Lung (tissue), 11 donors: ENCODE measurements at regions not wholly inside any gene's neighbourhood (a gene's known extent, or its start where the extent isn't known, plus 50 kb on each side); places are given as distances from the start of the nearest gene placed in this dataset.

ENCODE experiments used
- ATAC-seq: fragments of 200-7000 bp; cut with Tn5 transposase; one replicate; pipeline ENCODE4 v1.9.1; 2020; ENCODE audit warnings: moderate number of reproducible peaks; ENCODE audit not compliant: insufficient read depth, low FRiP score
- DNase-seq, 3 donors: peaks; one replicate each; pipeline ENCODE4 v3.0.0-alpha.2; 2013 to 2017
- H3K27ac ChIP-seq, 2 donors: one replicate each; pipeline ENCODE4 v1.5.1; 2013; ENCODE audit warnings: mild to moderate bottlenecking in 2 of 2, moderate library complexity in 2 of 2, control low read depth in 1 of 2, inconsistent platforms in 1 of 2, low read depth in 1 of 2, low read length in 1 of 2
- H3K27me3 ChIP-seq, 3 donors: one replicate each; pipeline ENCODE4 v1.5.1; 2013; ENCODE audit warnings: low read length in 2 of 3; ENCODE audit not compliant: control insufficient read depth in 3 of 3, insufficient read depth in 3 of 3
- H3K36me3 ChIP-seq, 4 donors: one replicate each; pipeline ENCODE4 v1.5.1; 2013; ENCODE audit warnings: low read length in 4 of 4, mild to moderate bottlenecking in 1 of 4, moderate library complexity in 1 of 4; ENCODE audit not compliant: control insufficient read depth in 4 of 4, insufficient read depth in 4 of 4
- H3K4me1 ChIP-seq, 5 donors: one replicate each; pipeline ENCODE4 v1.5.1; 2013; ENCODE audit warnings: low read length in 5 of 5, mild to moderate bottlenecking in 2 of 5, moderate library complexity in 1 of 5; ENCODE audit not compliant: control insufficient read depth in 5 of 5, insufficient read depth in 5 of 5
- H3K4me3 ChIP-seq: one replicate; pipeline ENCODE4 v1.5.1; 2013; ENCODE audit warnings: mild to moderate bottlenecking, control low read depth, moderate library complexity
- H3K9ac ChIP-seq, 2 donors: one replicate each; pipeline ENCODE4 v1.5.1; 2013; ENCODE audit warnings: low read length in 2 of 2, control low read depth in 1 of 2; ENCODE audit not compliant: insufficient read depth in 1 of 2
- H3K9me3 ChIP-seq, 4 donors: one replicate each; pipeline ENCODE4 v1.5.1; 2013; ENCODE audit warnings: low read length in 3 of 4, mild to moderate bottlenecking in 1 of 4, moderate library complexity in 1 of 4; ENCODE audit not compliant: control insufficient read depth in 4 of 4, insufficient read depth in 3 of 4
- WGBS, 2 donors: extraction: QIAGEN DNeasy Blood & Tissue Kit; methylation state at CpG; one replicate each; pipeline ENCODE4 v1.1.7; 2013; 5-methylcytosine and 5-hydroxymethylcytosine counted together
- TF ChIP-seq, protein P1 (sequence below): IDR thresholded peaks from 2 replicates; pipeline ENCODE4 v1.5.1; 2012; ENCODE audit warnings: mild to moderate bottlenecking; ENCODE audit errors: control extremely low read depth, extremely low read depth
- donor health status: control.
- donor health status: control.
- donor health status: Bipolar disorder and iron deficiency.
- donor health status: healthy.
- donor health status: DM: yes; HTN: yes; CAD: no.

DNA sequence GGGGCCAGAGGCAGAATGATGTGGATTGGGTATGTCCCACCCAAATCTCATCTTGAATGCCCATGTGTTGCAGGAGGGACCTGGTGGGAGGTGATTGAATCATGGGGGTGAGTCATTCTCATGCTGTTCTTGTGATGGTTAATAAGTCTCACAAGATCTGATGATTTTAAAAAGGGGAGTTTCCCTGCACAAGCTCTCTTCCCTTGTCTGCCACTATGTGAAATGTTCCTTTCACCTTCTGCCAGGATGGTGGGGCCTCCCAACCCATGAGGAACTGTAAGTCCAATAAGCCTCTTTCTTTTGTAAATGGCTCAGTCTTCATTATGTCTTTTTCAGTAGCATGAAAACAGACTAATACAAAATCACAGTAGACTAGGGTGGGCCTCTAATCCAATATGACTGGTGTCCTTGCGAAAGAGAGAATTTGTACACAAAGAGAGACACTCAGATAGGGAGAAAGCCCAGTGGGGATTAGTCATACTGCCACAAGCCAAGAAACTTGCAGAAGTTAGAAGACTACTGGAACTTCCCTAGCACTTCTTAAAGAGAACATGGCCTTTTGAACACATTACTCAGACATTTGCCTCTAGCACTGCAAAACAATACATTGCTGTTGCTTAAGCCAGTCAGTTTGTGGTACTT lies 68.4 kb downstream of the ANXA1 start:
- TF ChIP-seq, protein P1, sequence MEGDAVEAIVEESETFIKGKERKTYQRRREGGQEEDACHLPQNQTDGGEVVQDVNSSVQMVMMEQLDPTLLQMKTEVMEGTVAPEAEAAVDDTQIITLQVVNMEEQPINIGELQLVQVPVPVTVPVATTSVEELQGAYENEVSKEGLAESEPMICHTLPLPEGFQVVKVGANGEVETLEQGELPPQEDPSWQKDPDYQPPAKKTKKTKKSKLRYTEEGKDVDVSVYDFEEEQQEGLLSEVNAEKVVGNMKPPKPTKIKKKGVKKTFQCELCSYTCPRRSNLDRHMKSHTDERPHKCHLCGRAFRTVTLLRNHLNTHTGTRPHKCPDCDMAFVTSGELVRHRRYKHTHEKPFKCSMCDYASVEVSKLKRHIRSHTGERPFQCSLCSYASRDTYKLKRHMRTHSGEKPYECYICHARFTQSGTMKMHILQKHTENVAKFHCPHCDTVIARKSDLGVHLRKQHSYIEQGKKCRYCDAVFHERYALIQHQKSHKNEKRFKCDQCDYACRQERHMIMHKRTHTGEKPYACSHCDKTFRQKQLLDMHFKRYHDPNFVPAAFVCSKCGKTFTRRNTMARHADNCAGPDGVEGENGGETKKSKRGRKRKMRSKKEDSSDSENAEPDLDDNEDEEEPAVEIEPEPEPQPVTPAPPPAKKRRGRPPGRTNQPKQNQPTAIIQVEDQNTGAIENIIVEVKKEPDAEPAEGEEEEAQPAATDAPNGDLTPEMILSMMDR = no peak
- DNase-seq (no peak), ATAC-seq (peak; percentile 76)
- Histone ChIP-seq H3K4me3 (no peak overlapping the region), H3K27ac (peak overlapping the region in 1 of 2 donors; percentile 45), H3K4me1 (no peaks in the 10 kb centered on the region), H3K9ac (no peak overlapping the region), H3K9me3 (peaks cover 0 to 3% (median 0%) of the 10 kb centered on the region in 4 donors), H3K27me3 (no peaks in the 10 kb centered on the region), H3K36me3 (no peaks in the 10 kb centered on the region)
- WGBS, 2 donors = 76 to 88% methylated on average over 1 of the region's 1 CpG

DNA sequence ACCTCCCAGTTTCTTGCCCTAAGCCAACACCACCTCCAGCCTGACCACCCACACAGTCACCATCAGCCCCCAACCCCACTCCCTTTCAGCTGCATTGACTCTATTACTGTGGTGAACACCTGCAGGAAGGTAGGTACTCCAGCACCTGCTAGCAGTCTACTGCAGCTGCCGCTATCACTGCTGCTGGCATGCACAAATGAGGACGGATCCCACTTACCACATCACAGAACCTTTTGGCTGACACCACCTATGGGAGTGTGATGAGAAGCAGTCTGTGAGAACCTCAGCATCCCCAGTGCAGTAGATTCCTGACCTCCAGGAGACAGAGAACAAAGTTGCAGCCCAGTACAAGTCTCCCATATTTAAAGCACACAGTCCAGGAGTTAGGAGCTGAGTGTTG lies 71.9 kb downstream of the ANXA1 start:
- DNase-seq (no peak), ATAC-seq (no peak)
- no peaks in the 10 kb centered on the region for H3K27me3 ChIP-seq
- H3K36me3 ChIP-seq = no peaks in the 10 kb centered on the region
- 84 to 90% methylated on average over 2 of the region's 2 CpGs for WGBS, 2 donors
- no peak overlapping the region for H3K27ac ChIP-seq
- no peaks in the 10 kb centered on the region for H3K4me1 ChIP-seq
- no peak overlapping the region for H3K4me3 ChIP-seq
- no peak overlapping the region for H3K9ac ChIP-seq
- TF ChIP-seq, protein P1 = no peak
- peaks cover 0 to 3% (median 0%) of the 10 kb centered on the region in 4 donors for H3K9me3 ChIP-seq

DNA sequence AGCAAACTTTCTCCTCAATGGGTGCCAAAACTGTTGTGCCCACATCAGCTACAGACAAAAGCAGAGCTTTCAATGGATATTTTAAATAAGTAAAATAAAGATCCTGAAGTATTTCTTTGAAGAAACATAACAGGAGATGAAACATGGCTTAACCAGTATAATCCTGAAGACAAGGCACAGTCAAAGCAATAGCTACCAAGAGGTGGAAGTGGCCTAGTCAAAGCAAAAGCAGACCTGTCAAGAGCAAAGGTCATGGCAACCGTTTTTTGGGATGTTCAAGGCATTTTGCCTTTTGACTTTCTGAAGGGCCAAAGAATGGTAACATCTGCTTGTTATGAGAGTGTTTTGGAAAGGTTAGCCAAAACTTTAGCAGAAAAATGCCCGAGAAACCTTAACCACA lies 77.9 kb downstream of the ANXA1 start:
- TF ChIP-seq, protein P1 = no peak
- no peak overlapping the region for H3K9ac ChIP-seq
- no peaks in the 10 kb centered on the region for H3K4me1 ChIP-seq
- H3K27me3 ChIP-seq = no peaks in the 10 kb centered on the region
- no peak overlapping the region for H3K27ac ChIP-seq
- ATAC-seq = no peak
- 66 to 74% methylated on average over 2 of the region's 2 CpGs for WGBS, 2 donors
- no peak overlapping the region for H3K4me3 ChIP-seq
- H3K36me3 ChIP-seq = no peaks in the 10 kb centered on the region
- no peak for DNase-seq
- H3K9me3 ChIP-seq = no peaks in the 10 kb centered on the region

DNA sequence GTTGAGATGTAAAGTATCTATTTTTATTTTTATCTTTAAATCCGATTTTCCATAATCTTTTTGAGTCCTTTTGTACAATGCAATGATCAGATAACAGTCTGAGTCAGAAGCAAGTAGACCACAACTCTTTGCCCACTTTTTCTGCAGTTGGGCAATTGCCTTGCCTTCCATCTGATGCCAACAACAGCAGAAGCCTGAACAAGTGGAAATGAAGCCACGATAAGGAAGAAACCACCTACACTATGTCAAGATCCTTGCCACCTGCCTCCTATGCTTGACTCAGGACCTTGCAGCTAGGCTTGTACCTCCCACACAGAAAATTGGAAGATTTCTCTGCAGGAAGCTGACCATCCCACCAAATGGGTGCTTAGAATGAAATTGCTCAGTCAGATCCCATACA lies 78.6 kb downstream of the ANXA1 start:
- H3K4me3 ChIP-seq = no peak overlapping the region
- DNase-seq (no peak), ATAC-seq (no peak)
- no peaks in the 10 kb centered on the region for H3K36me3 ChIP-seq
- no peaks in the 10 kb centered on the region for H3K27me3 ChIP-seq
- H3K9me3 ChIP-seq = no peaks in the 10 kb centered on the region
- WGBS, 2 donors = 53 to 58% methylated on average over 2 of the region's 2 CpGs
- H3K27ac ChIP-seq = no peak overlapping the region
- TF ChIP-seq, protein P1 = no peak
- H3K9ac ChIP-seq = no peak overlapping the region
- H3K4me1 ChIP-seq = no peaks in the 10 kb centered on the region
